Large intestine (tissue), 3 donors: ENCODE measurements at regions not wholly inside any gene's neighbourhood (a gene's known extent, or its start where the extent isn't known, plus 50 kb on each side); places are given as distances from the start of the nearest gene placed in this dataset.
"Not testable (repeated sequence)": the region's sequence is repeated elsewhere in the genome, so short reads cannot be mapped to it uniquely, and the experiment has no call there.

Experiments
- DNase-seq, 2 donors: peaks; one replicate each; pipeline versions ENCODE4 v3.0.0 to v3.0.0-alpha.2; 2013
- H3K27ac ChIP-seq: one replicate; pipeline ENCODE4 v1.5.1; 2013; ENCODE audit warnings: low read length
- H3K27me3 ChIP-seq: 2 replicates; pipeline ENCODE4 v1.6.1; 2013; ENCODE audit warnings: low read length; ENCODE audit not compliant: control insufficient read depth, insufficient read depth
- H3K36me3 ChIP-seq: 2 replicates; pipeline ENCODE4 v1.6.1; 2013; ENCODE audit warnings: low read length; ENCODE audit not compliant: control insufficient read depth, insufficient read depth
- H3K4me1 ChIP-seq: one replicate; pipeline ENCODE4 v1.6.1; 2013; ENCODE audit warnings: low read length; ENCODE audit not compliant: control insufficient read depth, insufficient read depth
- H3K4me3 ChIP-seq: one replicate; pipeline ENCODE4 v1.5.1; 2013; ENCODE audit warnings: low read length
- H3K9me3 ChIP-seq: one replicate; pipeline ENCODE4 v1.6.1; 2013; ENCODE audit warnings: mild to moderate bottlenecking, low read depth, low read length, moderate library complexity; ENCODE audit not compliant: control insufficient read depth
- WGBS: methylation state at CpG from one replicate; pipeline ENCODE4 v1.1.5; 2013; ENCODE audit warnings: low lambda C conversion rate; ENCODE audit not compliant: insufficient coverage; 5-methylcytosine and 5-hydroxymethylcytosine counted together

- no peak overlapping the region for H3K4me3 ChIP-seq
- H3K9me3 ChIP-seq: no peaks in the 10 kb centered on the region
- H3K4me1 ChIP-seq: peaks cover 15% of the 10 kb centered on the region
- no peaks in the 10 kb centered on the region for H3K27me3 ChIP-seq
- DNase-seq: peak; percentile 54 to 67
- H3K36me3 ChIP-seq: no peaks in the 10 kb centered on the region
- no CpG with 5 or more reads among the region's 30 CpGs for WGBS
- H3K27ac ChIP-seq: no peak overlapping the region
Measured at GRCh38 chr18:76620321-76621170, 125.5 kb upstream of the ZNF516 start.

GRCh38 chr18:76619621-76620315, 124.7 kb upstream of the ZNF516 start:
- Histone ChIP-seq H3K27ac (peak overlapping the region; percentile 14), H3K4me3 (peak overlapping the region; percentile 25), H3K9me3 (no peaks in the 10 kb centered on the region), H3K4me1 (peaks cover 15% of the 10 kb centered on the region), H3K36me3 (no peaks in the 10 kb centered on the region), H3K27me3 (no peaks in the 10 kb centered on the region)
- no CpG with 5 or more reads among the region's 27 CpGs for WGBS
- DNase-seq: peak in 1 of 2 donors; percentile 57

GRCh38 chr18:76619261-76619620, 124.2 kb upstream of the ZNF516 start:
- Histone ChIP-seq H3K4me3 (no peak overlapping the region), H3K27ac (peak overlapping the region; percentile 14), H3K27me3 (no peaks in the 10 kb centered on the region), H3K9me3 (no peaks in the 10 kb centered on the region), H3K4me1 (peaks cover 15% of the 10 kb centered on the region), H3K36me3 (no peaks in the 10 kb centered on the region)
- WGBS: no CpG with 5 or more reads among the region's 11 CpGs
- DNase-seq: peak; percentile 61 to 80

- DNase-seq: no peak
- Histone ChIP-seq H3K27me3 (no peaks in the 10 kb centered on the region), H3K27ac (no peak overlapping the region), H3K9me3 (no peaks in the 10 kb centered on the region), H3K4me1 (peaks cover 15% of the 10 kb centered on the region), H3K36me3 (no peaks in the 10 kb centered on the region), H3K4me3 (no peak overlapping the region)
- no CpG with 5 or more reads among the region's 2 CpGs for WGBS
Measured at GRCh38 chr18:76618721-76619120, 123.7 kb upstream of the ZNF516 start.

- no peaks in the 10 kb centered on the region for H3K36me3 ChIP-seq
Measured at GRCh38 chr18:76616373-76616772, 121.3 kb upstream of the ZNF516 start.

GRCh38 chr18:76615065-76615733, 120.2 kb upstream of the ZNF516 start:
- H3K4me1 ChIP-seq: peaks cover 17% of the 10 kb centered on the region
- WGBS: no CpG with 5 or more reads among the region's 17 CpGs

More at GRCh38 chr18:76616373-76616772, 121.3 kb upstream of the ZNF516 start:
- Histone ChIP-seq H3K4me1 (peaks cover 15% of the 10 kb centered on the region), H3K27ac (no peak overlapping the region), H3K9me3 (peaks cover 5% of the 10 kb centered on the region), H3K27me3 (no peaks in the 10 kb centered on the region), H3K4me3 (no peak overlapping the region)
- DNase-seq: no peak
- no CpG with 5 or more reads among the region's 7 CpGs for WGBS

GRCh38 chr18:76613755-76614120, 118.7 kb upstream of the ZNF516 start:
- peaks cover 4% of the 10 kb centered on the region for H3K27me3 ChIP-seq

More at GRCh38 chr18:76615065-76615733, 120.2 kb upstream of the ZNF516 start:
- no peak for DNase-seq
- Histone ChIP-seq H3K4me3 (no peak overlapping the region), H3K27ac (no peak overlapping the region), H3K27me3 (peaks cover 4% of the 10 kb centered on the region), H3K9me3 (peaks cover 7% of the 10 kb centered on the region), H3K36me3 (no peaks in the 10 kb centered on the region)

GRCh38 chr18:76613053-76613754, 118.2 kb upstream of the ZNF516 start:
- 96% methylated on average over 4 of the region's 16 CpGs for WGBS
- no peak overlapping the region for H3K27ac ChIP-seq

More at GRCh38 chr18:76613755-76614120, 118.7 kb upstream of the ZNF516 start:
- H3K9me3 ChIP-seq: peaks cover 7% of the 10 kb centered on the region
- no CpG with 5 or more reads among the region's 25 CpGs for WGBS
- H3K36me3 ChIP-seq: no peaks in the 10 kb centered on the region
- DNase-seq: no peak
- H3K27ac ChIP-seq: no peak overlapping the region
- H3K4me1 ChIP-seq: peaks cover 4% of the 10 kb centered on the region
- H3K4me3 ChIP-seq: no peak overlapping the region

GRCh38 chr18:76611750-76612045, 116.7 kb upstream of the ZNF516 start:
- not testable (repeated sequence) for H3K27me3 ChIP-seq, H3K36me3 ChIP-seq, DNase-seq, H3K4me3 ChIP-seq, H3K4me1 ChIP-seq, H3K9me3 ChIP-seq, H3K27ac ChIP-seq
- whole genome bisulfite sequencing: no CpG with 5 or more reads among the region's 26 CpGs

More at GRCh38 chr18:76613053-76613754, 118.2 kb upstream of the ZNF516 start:
- peaks cover 4% of the 10 kb centered on the region for H3K4me1 ChIP-seq
- no peak for DNase-seq
- H3K27me3 ChIP-seq: peaks cover 4% of the 10 kb centered on the region
- no peaks in the 10 kb centered on the region for H3K36me3 ChIP-seq
- H3K9me3 ChIP-seq: peaks cover 7% of the 10 kb centered on the region
- no peak overlapping the region for H3K4me3 ChIP-seq
